ENCODE measurements at regions not wholly inside any gene's neighbourhood (a gene's known extent, or its start where the extent isn't known, plus 50 kb on each side); places are given as distances from the start of the nearest gene placed in this dataset.

DNA sequence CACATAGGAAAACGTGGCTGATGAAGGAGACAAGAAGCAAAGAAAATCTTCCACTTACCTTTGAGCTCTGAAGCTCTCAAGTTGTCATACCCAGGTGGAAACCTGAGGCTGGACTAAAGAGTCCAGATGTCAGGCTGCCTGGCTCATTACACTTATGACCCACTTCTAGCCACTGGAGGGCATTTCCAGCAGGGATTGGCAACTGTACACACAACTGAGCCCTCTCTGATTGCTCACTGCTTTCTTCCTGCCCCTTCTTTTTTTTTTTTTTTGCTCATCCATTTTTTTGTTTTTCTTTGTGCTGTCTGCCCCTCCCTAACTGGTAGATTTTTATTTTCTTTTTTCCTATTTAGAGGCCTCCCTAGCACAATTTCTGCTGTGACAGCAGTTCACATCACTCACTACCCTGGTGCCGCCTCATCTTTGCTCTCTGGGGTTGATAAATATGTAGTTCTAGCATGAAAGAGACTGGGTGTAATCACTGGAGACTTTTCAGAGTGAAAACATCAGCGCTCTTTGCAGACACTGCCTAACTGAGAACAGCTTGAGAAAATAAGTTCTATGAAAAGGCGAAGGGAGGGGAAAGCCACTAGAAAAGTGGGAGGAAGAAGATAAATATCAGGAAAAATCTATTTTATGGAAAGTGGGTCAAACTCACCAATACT is 334.5 kb downstream of the NUF2 start:
- no peak for DNase-seq
- Histone ChIP-seq H3K36me3 (ENCODE audit: control insufficient read depth in 1 of 2, insufficient read depth in 2 of 2, low read length in 2 of 2) (no peaks in the 10 kb centered on the region), H3K14ac (ENCODE audit: low read length) (no peak overlapping the region), H3K4ac (ENCODE audit: low read depth, low read length) (no peak overlapping the region), H3K4me3 (ENCODE audit: low read depth, low read length) (no peak overlapping the region), H4K91ac (ENCODE audit: low read depth, low read length) (no peak overlapping the region), H4K8ac (ENCODE audit: low read depth, low read length) (no peak overlapping the region), H3K27me3 (ENCODE audit: insufficient read depth, low read length) (no peaks in the 10 kb centered on the region), H3K79me2 (ENCODE audit: control insufficient read depth, insufficient read depth, low read length, poor library complexity) (no peaks in the 10 kb centered on the region), H2BK5ac (ENCODE audit: low read depth, low read length, poor library complexity) (no peak overlapping the region), H2BK12ac (ENCODE audit: low read length) (no peak overlapping the region), H3K79me1 (ENCODE audit: low read length) (no peaks in the 10 kb centered on the region), H3K23ac (ENCODE audit: low read length) (no peak overlapping the region), H3K4me2 (ENCODE audit: low read length) (no peak overlapping the region), H3K9me3 (ENCODE audit: insufficient read depth, low read depth, low read length) (no peaks in the 10 kb centered on the region), H2AK5ac (ENCODE audit: low read length) (no peak overlapping the region), H3K4me1 (ENCODE audit: control insufficient read depth in 1 of 2, insufficient read depth in 2 of 2, low read length in 2 of 2) (no peaks in the 10 kb centered on the region), H4K12ac (ENCODE audit: low read depth, low read length) (no peak overlapping the region), H3K27ac (ENCODE audit: low read depth, low read length) (no peak overlapping the region), H3K18ac (ENCODE audit: low read length) (no peak overlapping the region), H3K9ac (ENCODE audit: low read length) (no peak overlapping the region), H2BK120ac (ENCODE audit: insufficient read depth, low read length, poor library complexity) (no peak overlapping the region), H2AFZ (ENCODE audit: insufficient read depth, low read length, poor library complexity) (no peak overlapping the region)
- no CpG with 5 or more reads among the region's 4 CpGs for WGBS (ENCODE audit: extremely low coverage, insufficient coverage, insufficient read length)

DNA sequence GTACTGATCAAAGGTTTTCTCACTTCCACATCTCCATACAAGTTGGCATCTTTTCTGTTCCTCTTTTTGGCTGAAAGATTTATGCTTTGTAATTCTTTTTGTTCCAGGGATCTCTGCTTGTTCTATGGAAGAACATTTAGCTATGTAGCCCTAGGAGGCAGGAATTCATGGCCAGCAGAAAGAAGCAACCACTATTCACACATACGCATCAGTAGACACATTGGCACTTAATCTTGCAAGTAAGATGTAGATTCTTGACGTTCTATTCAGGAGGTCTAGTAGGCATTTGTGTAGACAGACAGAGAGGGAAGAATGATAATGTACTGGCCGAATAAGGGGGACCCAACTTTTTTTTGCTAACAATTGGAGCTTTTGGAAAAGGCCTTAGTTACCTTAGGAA is 336.0 kb downstream of the NUF2 start:
- H4K8ac ChIP-seq (ENCODE audit: low read depth, low read length) = no peak overlapping the region
- H3K4me3 ChIP-seq (ENCODE audit: low read depth, low read length) = no peak overlapping the region
- no peak overlapping the region for H3K18ac ChIP-seq (ENCODE audit: low read length)
- H3K27ac ChIP-seq (ENCODE audit: low read depth, low read length) = no peak overlapping the region
- no peak overlapping the region for H3K14ac ChIP-seq (ENCODE audit: low read length)
- no peak overlapping the region for H2AFZ ChIP-seq (ENCODE audit: insufficient read depth, low read length, poor library complexity)
- no peak for DNase-seq
- H2BK12ac ChIP-seq (ENCODE audit: low read length) = no peak overlapping the region
- no peak overlapping the region for H3K9ac ChIP-seq (ENCODE audit: low read length)
- H3K27me3 ChIP-seq (ENCODE audit: insufficient read depth, low read length) = no peaks in the 10 kb centered on the region
- H4K91ac ChIP-seq (ENCODE audit: low read depth, low read length) = no peak overlapping the region
- H3K79me2 ChIP-seq (ENCODE audit: control insufficient read depth, insufficient read depth, low read length, poor library complexity) = no peaks in the 10 kb centered on the region
- no peaks in the 10 kb centered on the region for H3K79me1 ChIP-seq (ENCODE audit: low read length)
- no peak overlapping the region for H2AK5ac ChIP-seq (ENCODE audit: low read length)
- H2BK5ac ChIP-seq (ENCODE audit: low read depth, low read length, poor library complexity) = no peak overlapping the region
- H3K23ac ChIP-seq (ENCODE audit: low read length) = no peak overlapping the region
- no peaks in the 10 kb centered on the region for H3K4me1 ChIP-seq (ENCODE audit: control insufficient read depth in 1 of 2, insufficient read depth in 2 of 2, low read length in 2 of 2)
- H2BK120ac ChIP-seq (ENCODE audit: insufficient read depth, low read length, poor library complexity) = no peak overlapping the region
- no CpG with 5 or more reads among the region's 3 CpGs for WGBS (ENCODE audit: extremely low coverage, insufficient coverage, insufficient read length)
- H3K9me3 ChIP-seq (ENCODE audit: insufficient read depth, low read depth, low read length) = no peaks in the 10 kb centered on the region
- H3K4me2 ChIP-seq (ENCODE audit: low read length) = no peak overlapping the region
- no peaks in the 10 kb centered on the region for H3K36me3 ChIP-seq (ENCODE audit: control insufficient read depth in 1 of 2, insufficient read depth in 2 of 2, low read length in 2 of 2)
- H4K12ac ChIP-seq (ENCODE audit: low read depth, low read length) = no peak overlapping the region
- H3K4ac ChIP-seq (ENCODE audit: low read depth, low read length) = no peak overlapping the region

DNA sequence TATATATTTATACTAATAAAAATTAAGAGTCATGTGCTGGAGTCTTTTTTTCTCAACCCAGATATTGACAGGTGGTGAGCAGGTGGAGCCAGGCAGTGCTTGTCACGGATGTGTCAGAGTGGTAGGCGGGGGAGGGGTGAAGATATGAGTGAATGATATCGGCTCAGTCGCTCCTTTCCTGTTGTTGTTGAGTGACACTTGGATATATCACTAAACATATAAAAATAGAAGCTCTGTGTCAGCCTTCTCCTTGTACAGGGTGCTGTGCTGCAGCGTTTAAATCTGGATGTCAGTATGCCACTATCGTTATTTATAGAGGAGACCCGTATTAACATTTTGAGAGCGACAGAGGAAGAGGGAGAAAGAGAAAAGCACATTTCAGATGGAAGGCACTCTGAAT is 339.6 kb downstream of the NUF2 start:
- no peak overlapping the region for H4K8ac ChIP-seq (ENCODE audit: low read depth, low read length)
- no CpG with 5 or more reads among the region's 8 CpGs for WGBS (ENCODE audit: extremely low coverage, insufficient coverage, insufficient read length)
- no peak overlapping the region for H3K23ac ChIP-seq (ENCODE audit: low read length)
- no peak overlapping the region for H2BK12ac ChIP-seq (ENCODE audit: low read length)
- H3K4me3 ChIP-seq (ENCODE audit: low read depth, low read length) = no peak overlapping the region
- no peaks in the 10 kb centered on the region for H3K4me1 ChIP-seq (ENCODE audit: control insufficient read depth in 1 of 2, insufficient read depth in 2 of 2, low read length in 2 of 2)
- DNase-seq = no peak
- H3K27ac ChIP-seq (ENCODE audit: low read depth, low read length) = no peak overlapping the region
- H2BK5ac ChIP-seq (ENCODE audit: low read depth, low read length, poor library complexity) = no peak overlapping the region
- no peaks in the 10 kb centered on the region for H3K79me1 ChIP-seq (ENCODE audit: low read length)
- no peak overlapping the region for H2BK120ac ChIP-seq (ENCODE audit: insufficient read depth, low read length, poor library complexity)
- no peaks in the 10 kb centered on the region for H3K9me3 ChIP-seq (ENCODE audit: insufficient read depth, low read depth, low read length)
- H4K12ac ChIP-seq (ENCODE audit: low read depth, low read length) = no peak overlapping the region
- H4K91ac ChIP-seq (ENCODE audit: low read depth, low read length) = no peak overlapping the region
- H3K18ac ChIP-seq (ENCODE audit: low read length) = no peak overlapping the region
- H3K4me2 ChIP-seq (ENCODE audit: low read length) = no peak overlapping the region
- no peaks in the 10 kb centered on the region for H3K36me3 ChIP-seq (ENCODE audit: control insufficient read depth in 1 of 2, insufficient read depth in 2 of 2, low read length in 2 of 2)
- no peak overlapping the region for H3K4ac ChIP-seq (ENCODE audit: low read depth, low read length)
- no peak overlapping the region for H3K14ac ChIP-seq (ENCODE audit: low read length)
- H3K27me3 ChIP-seq (ENCODE audit: insufficient read depth, low read length) = no peaks in the 10 kb centered on the region
- H2AK5ac ChIP-seq (ENCODE audit: low read length) = no peak overlapping the region
- no peak overlapping the region for H2AFZ ChIP-seq (ENCODE audit: insufficient read depth, low read length, poor library complexity)
- no peaks in the 10 kb centered on the region for H3K79me2 ChIP-seq (ENCODE audit: control insufficient read depth, insufficient read depth, low read length, poor library complexity)
- no peak overlapping the region for H3K9ac ChIP-seq (ENCODE audit: low read length)

DNA sequence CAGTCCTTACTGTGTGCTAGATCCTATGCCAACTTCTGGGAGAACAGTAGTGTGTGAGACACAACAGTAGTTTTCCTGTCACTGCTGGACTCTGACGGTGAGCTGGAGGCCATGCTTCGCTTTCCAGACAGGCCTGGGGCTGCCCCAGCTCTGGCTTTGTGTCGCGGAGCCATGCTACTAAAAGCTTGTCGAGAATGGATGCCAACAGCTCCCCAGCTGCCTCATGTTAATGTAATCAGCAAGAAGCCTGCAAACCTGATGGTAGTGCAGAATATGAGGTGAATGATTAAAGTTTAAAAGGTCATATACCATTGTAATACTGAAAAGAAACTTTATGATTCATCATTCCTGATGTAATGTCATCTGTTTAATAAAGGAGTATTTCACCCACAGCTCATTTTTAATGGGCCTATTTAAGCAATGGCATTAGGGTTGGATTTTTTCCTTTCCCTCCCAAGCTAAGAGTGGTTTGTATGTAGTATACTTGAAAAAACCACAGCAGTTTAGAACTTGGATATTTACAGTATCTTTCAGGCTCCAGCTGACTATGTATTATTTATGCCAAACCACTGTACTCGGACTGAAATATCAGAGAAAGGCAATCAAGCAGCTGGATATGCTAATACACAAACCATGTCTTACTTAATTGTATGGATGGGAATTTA is 343.0 kb downstream of the NUF2 start:
- no peaks in the 10 kb centered on the region for H3K79me2 ChIP-seq (ENCODE audit: control insufficient read depth, insufficient read depth, low read length, poor library complexity)
- no peak overlapping the region for H3K9ac ChIP-seq (ENCODE audit: low read length)
- H3K14ac ChIP-seq (ENCODE audit: low read length) = no peak overlapping the region
- DNase-seq = no peak
- no peak overlapping the region for H2BK12ac ChIP-seq (ENCODE audit: low read length)
- no peak overlapping the region for H2AK5ac ChIP-seq (ENCODE audit: low read length)
- no peak overlapping the region for H2AFZ ChIP-seq (ENCODE audit: insufficient read depth, low read length, poor library complexity)
- H2BK5ac ChIP-seq (ENCODE audit: low read depth, low read length, poor library complexity) = no peak overlapping the region
- no peaks in the 10 kb centered on the region for H3K4me1 ChIP-seq (ENCODE audit: control insufficient read depth in 1 of 2, insufficient read depth in 2 of 2, low read length in 2 of 2)
- no peak overlapping the region for H3K27ac ChIP-seq (ENCODE audit: low read depth, low read length)
- no peak overlapping the region for H3K18ac ChIP-seq (ENCODE audit: low read length)
- H3K4me2 ChIP-seq (ENCODE audit: low read length) = no peak overlapping the region
- H3K4me3 ChIP-seq (ENCODE audit: low read depth, low read length) = no peak overlapping the region
- H3K27me3 ChIP-seq (ENCODE audit: insufficient read depth, low read length) = no peaks in the 10 kb centered on the region
- no peak overlapping the region for H3K23ac ChIP-seq (ENCODE audit: low read length)
- no CpG with 5 or more reads among the region's 6 CpGs for WGBS (ENCODE audit: extremely low coverage, insufficient coverage, insufficient read length)
- H3K79me1 ChIP-seq (ENCODE audit: low read length) = no peaks in the 10 kb centered on the region
- H3K9me3 ChIP-seq (ENCODE audit: insufficient read depth, low read depth, low read length) = no peaks in the 10 kb centered on the region
- H4K91ac ChIP-seq (ENCODE audit: low read depth, low read length) = no peak overlapping the region
- no peaks in the 10 kb centered on the region for H3K36me3 ChIP-seq (ENCODE audit: control insufficient read depth in 1 of 2, insufficient read depth in 2 of 2, low read length in 2 of 2)
- no peak overlapping the region for H4K8ac ChIP-seq (ENCODE audit: low read depth, low read length)
- no peak overlapping the region for H4K12ac ChIP-seq (ENCODE audit: low read depth, low read length)
- H2BK120ac ChIP-seq (ENCODE audit: insufficient read depth, low read length, poor library complexity) = no peak overlapping the region
- H3K4ac ChIP-seq (ENCODE audit: low read depth, low read length) = no peak overlapping the region
